ENCODE measurements at regions not wholly inside any gene's neighbourhood (a gene's known extent, or its start where the extent isn't known, plus 50 kb on each side); places are given as distances from the start of the nearest gene placed in this dataset.

- H3K27ac ChIP-seq = no peak overlapping the region
- no peak for TF ChIP-seq POLR2A (IDR thresholded peaks at IDR 0.05)
- no peak for TF ChIP-seq CTCF (IDR thresholded peaks at IDR 0.05)
- H3K4me3 ChIP-seq = no peak overlapping the region
Observed at GRCh38 chr13:26463296-26463695, 94.2 kb upstream of the WASF3 start.

GRCh38 chr13:26463848-26464247 lies 93.6 kb upstream of the WASF3 start:
- no peak for TF ChIP-seq POLR2A (IDR thresholded peaks at IDR 0.05)
- no peak for TF ChIP-seq CTCF (IDR thresholded peaks at IDR 0.05)

More at GRCh38 chr13:26463296-26463695, 94.2 kb upstream of the WASF3 start:
- Histone ChIP-seq H3K4me1 (no peaks in the 10 kb centered on the region), H3K36me3 (no peaks in the 10 kb centered on the region), H3K9me3 (no peaks in the 10 kb centered on the region), H3K27me3 (no peaks in the 10 kb centered on the region)
- no peak for DNase-seq

GRCh38 chr13:26465514-26465913 lies 92.0 kb upstream of the WASF3 start:
- Histone ChIP-seq H3K4me1 (no peaks in the 10 kb centered on the region), H3K4me3 (no peak overlapping the region), H3K27ac (no peak overlapping the region), H3K27me3 (no peaks in the 10 kb centered on the region), H3K9me3 (no peaks in the 10 kb centered on the region), H3K36me3 (no peaks in the 10 kb centered on the region)
- DNase-seq = no peak
- no peak for TF ChIP-seq POLR2A (IDR thresholded peaks at IDR 0.05)
- no peak for TF ChIP-seq CTCF (IDR thresholded peaks at IDR 0.05)

More at GRCh38 chr13:26463848-26464247, 93.6 kb upstream of the WASF3 start:
- no peak for DNase-seq
- Histone ChIP-seq H3K27ac (no peak overlapping the region), H3K9me3 (no peaks in the 10 kb centered on the region), H3K36me3 (no peaks in the 10 kb centered on the region), H3K4me3 (no peak overlapping the region), H3K27me3 (no peaks in the 10 kb centered on the region), H3K4me1 (no peaks in the 10 kb centered on the region)

GRCh38 chr13:26465954-26466353 lies 91.5 kb upstream of the WASF3 start:
- DNase-seq = no peak
- TF ChIP-seq CTCF (IDR thresholded peaks at IDR 0.05) (no peak), POLR2A (IDR thresholded peaks at IDR 0.05) (no peak)
- H3K4me3 ChIP-seq = no peak overlapping the region

GRCh38 chr13:26468265-26468801 lies 89.2 kb upstream of the WASF3 start:
- TF ChIP-seq POLR2A (IDR thresholded peaks at IDR 0.05) = no peak
- TF ChIP-seq CTCF (IDR thresholded peaks at IDR 0.05) = no peak
- DNase-seq = no peak
- Histone ChIP-seq H3K27me3 (no peaks in the 10 kb centered on the region), H3K27ac (no peak overlapping the region), H3K4me3 (no peak overlapping the region), H3K36me3 (no peaks in the 10 kb centered on the region), H3K9me3 (no peaks in the 10 kb centered on the region), H3K4me1 (no peaks in the 10 kb centered on the region)

More at GRCh38 chr13:26465954-26466353, 91.5 kb upstream of the WASF3 start:
- H3K36me3 ChIP-seq = no peaks in the 10 kb centered on the region
- no peak overlapping the region for H3K27ac ChIP-seq
- no peaks in the 10 kb centered on the region for H3K9me3 ChIP-seq
- no peaks in the 10 kb centered on the region for H3K4me1 ChIP-seq
- no peaks in the 10 kb centered on the region for H3K27me3 ChIP-seq

GRCh38 chr13:26469602-26470001 lies 87.9 kb upstream of the WASF3 start:
- Histone ChIP-seq H3K27ac (no peak overlapping the region), H3K4me3 (no peak overlapping the region), H3K9me3 (no peaks in the 10 kb centered on the region), H3K4me1 (no peaks in the 10 kb centered on the region), H3K27me3 (no peaks in the 10 kb centered on the region), H3K36me3 (no peaks in the 10 kb centered on the region)
- no peak for DNase-seq
- TF ChIP-seq CTCF (IDR thresholded peaks at IDR 0.05) = no peak
- TF ChIP-seq POLR2A (IDR thresholded peaks at IDR 0.05) = no peak
